T47D (cell line): ENCODE measurements at regions not wholly inside any gene's neighbourhood (a gene's known extent, or its start where the extent isn't known, plus 50 kb on each side); places are given as distances from the start of the nearest gene placed in this dataset.

Experiments used
- DNase-seq, 2 experiments: peaks; one replicate each; pipeline versions ENCODE4 v3.0.0 to v3.0.0-alpha.2; 2011 to 2012; ENCODE audit warnings: low read depth in 1 of 2, low spot score in 1 of 2
- JUND ChIP-seq: IDR thresholded peaks from 2 replicates; pipeline ENCODE4 v1.6.1; 2012; ENCODE audit warnings: low read depth
- in situ Hi-C: cut with HindIII; loops from 2 replicates; pipeline ENCODE4 v1.10.0; 2016; ENCODE audit warnings: low sequenced_read_pairs, low pct_unique_long_range_greater_than_20kb

GRCh38 chr3:18655827-18656226 lies 230.7 kb upstream of the SATB1 start:
- TF ChIP-seq JUND = no peak
- in situ Hi-C loops = no loop called here
- no peak for DNase-seq

GRCh38 chr3:18652781-18653180 lies 227.6 kb upstream of the SATB1 start:
- no peak for DNase-seq
- in situ Hi-C loops = no loop called here
- TF ChIP-seq JUND = no peak

DNA sequence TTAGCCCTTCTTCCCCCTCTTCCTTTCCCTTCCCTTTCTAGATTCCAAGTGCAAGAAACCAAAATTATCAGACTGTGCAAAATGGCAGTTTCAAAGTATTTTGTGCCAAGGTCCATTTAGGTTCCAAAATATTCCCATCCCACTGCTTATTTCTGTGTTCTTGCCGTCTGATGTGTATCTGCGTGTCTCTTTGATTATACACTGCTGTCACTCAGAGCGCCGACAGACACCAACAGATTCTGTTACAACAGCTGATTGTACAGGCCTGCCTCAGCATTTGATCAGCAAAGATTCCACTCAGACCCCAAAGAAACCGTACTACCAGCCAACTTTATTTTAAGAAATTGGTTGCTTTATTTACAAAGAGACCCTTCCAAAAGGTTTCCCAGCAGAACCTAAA lies 225.6 kb upstream of the SATB1 start:
- no peak for DNase-seq
- in situ Hi-C loops = no loop called here
- no peak for TF ChIP-seq JUND

DNA sequence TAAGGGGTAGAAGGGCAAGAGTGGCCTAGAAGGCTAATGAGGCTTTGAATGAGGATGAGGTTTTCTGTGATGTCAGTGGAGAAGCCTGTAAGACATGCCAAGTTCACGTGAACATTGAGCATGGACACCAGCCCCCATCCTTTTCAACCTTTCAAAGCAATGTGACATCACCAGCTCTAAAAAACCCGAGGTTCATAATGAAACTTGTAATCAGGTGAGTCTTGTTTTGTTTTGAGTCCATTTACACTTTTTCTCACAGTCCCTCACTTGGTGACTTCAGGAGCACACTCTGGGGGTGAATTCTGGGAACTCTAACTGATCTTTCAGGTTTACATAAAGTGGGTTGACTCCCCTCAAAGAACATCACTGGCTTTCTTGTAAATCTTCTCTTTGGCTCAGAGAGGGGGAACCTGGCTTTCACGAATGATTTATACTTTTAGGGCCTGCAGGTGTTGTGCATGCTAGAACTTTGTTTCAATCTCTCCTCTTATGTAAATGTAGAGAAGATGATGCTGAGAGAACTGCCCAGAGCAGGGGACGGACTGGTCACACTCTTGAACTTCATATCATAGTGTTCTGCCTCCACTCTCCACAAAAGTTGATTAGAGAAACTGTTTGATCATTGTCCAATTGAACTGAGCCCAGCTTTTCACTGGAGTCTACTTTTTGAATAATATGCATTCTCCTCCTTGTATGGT lies 224.7 kb upstream of the SATB1 start:
- no peak for DNase-seq
- TF ChIP-seq JUND = no peak
- in situ Hi-C loops = no loop called here

DNA sequence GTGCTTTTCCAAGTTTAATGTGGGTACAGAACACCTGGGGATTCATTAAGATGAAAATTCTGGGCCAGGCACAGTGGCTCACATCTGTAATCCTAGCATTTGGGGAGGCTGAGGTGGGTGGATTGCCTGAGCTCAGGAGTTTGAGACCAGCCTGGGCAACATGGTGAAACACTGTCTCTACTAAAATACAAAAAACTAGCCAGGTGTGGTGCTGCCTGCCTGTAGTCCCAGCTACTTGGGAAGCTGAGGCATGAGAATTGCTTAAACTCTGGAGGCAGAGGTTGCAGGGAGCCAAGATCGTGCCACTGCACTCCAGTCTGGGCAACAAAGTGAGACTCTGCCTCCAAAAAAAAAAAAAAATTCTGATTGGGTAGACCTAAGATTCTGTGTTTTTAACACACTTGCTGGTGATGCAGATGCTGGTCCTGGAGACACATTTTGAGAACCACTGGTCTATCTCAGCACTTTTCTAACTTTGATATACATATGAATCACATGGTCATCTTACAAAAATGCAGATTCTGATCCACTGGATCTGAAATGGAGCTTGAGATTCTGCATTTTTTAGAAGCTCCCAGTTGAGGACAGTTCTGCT lies 223.8 kb upstream of the SATB1 start:
- TF ChIP-seq JUND = no peak
- in situ Hi-C loops = no loop called here
- DNase-seq = no peak

DNA sequence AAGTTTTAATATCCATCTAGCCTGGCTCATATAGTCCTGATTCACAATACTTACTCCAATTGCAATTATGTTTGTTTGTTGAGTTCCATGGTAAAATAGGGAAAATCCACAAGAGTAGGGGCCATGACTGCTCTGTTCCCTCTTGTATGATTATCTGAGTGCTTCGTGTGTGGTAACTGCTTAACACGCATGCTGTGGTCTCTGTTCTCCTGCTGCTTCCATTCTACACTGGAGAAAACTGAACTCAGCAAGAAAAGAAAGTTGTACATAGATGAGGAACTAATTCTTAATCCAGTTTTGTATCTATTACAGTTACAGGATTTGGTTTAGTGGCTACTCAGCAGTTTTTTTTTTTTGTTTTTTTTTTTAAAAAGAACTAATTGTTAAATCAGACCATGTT lies 223.0 kb upstream of the SATB1 start:
- TF ChIP-seq JUND = no peak
- no peak for DNase-seq
- in situ Hi-C loops = no loop called here

- no peak for TF ChIP-seq JUND
- DNase-seq = no peak
- in situ Hi-C loops = no loop called here
Measured at GRCh38 chr3:18645619-18646018, 220.5 kb upstream of the SATB1 start.

DNA sequence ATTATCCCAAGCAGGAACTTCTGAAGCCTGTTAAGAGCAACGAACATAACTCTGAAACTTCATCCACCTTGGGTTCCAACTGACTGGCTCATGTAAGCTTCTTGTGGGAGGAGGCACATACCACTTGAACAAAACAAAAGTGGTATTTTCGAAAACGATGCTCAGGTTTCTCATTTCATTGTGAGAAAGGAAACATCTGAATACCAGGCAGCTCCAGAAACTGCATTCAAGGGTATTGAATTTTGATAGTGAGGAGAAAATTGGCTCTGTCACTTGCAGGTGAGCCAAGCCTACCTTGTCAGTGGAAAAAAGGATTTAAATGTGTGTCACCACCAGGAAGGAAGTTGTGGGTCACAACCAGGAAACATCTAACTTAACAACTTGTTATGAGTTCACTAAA lies 218.1 kb upstream of the SATB1 start:
- no peak for TF ChIP-seq JUND
- DNase-seq = no peak
- in situ Hi-C loops = no loop called here

DNA sequence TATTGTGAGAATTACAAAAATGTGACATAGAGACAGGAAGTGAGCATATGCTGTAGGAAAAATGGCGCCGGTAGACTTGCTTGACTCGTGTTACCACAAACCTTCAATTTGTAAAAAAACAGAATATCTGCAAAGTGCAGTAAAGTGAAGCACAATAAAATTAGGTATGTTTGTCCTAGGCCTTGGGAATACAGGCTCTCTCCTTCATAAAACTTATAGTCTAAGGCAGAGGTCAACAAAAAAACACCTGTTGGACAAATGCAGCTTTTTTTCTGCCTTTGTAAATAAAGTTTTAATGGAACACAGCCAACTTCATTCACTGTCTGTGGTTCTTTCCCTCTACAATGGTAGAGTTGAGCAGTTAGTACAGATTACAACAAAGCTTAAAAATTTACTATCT lies 216.8 kb upstream of the SATB1 start:
- in situ Hi-C loops = no loop called here
- no peak for TF ChIP-seq JUND
- DNase-seq = peak in 1 of 2 experiments; percentile 12

DNA sequence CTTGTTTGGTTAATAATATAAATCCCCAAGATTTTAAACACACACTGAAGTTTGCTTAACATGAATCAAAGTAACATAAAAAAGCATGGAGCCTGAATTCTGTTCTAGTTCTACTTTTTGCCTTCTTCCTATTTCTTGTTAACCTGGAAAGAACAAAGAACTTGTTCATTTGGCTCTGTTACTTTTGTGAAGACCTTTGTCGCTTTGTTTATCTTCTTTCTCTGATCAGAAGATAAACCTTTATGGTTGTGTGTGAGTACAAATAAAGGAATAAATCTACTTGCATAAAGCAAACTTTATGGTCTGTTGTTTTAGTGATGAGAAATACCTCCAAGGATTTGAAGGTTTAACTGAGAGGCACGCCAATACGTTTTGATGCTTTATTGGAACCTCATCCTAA lies 210.1 kb upstream of the SATB1 start:
- 0 out of 2 replicates have a peak, but pooled peaks have one; percentile 33 for TF ChIP-seq JUND
- in situ Hi-C loops = no loop called here
- peak; percentile 6 to 60 for DNase-seq

GRCh38 chr3:18634461-18634860 lies 209.3 kb upstream of the SATB1 start:
- TF ChIP-seq JUND = no peak
- in situ Hi-C loops = no loop called here

GRCh38 chr3:18633002-18633401 lies 207.9 kb upstream of the SATB1 start:
- TF ChIP-seq JUND = no peak
- peak in 1 of 2 experiments; percentile 59 for DNase-seq
- in situ Hi-C loops = no loop called here

More at GRCh38 chr3:18634461-18634860, 209.3 kb upstream of the SATB1 start:
- DNase-seq = no peak

DNA sequence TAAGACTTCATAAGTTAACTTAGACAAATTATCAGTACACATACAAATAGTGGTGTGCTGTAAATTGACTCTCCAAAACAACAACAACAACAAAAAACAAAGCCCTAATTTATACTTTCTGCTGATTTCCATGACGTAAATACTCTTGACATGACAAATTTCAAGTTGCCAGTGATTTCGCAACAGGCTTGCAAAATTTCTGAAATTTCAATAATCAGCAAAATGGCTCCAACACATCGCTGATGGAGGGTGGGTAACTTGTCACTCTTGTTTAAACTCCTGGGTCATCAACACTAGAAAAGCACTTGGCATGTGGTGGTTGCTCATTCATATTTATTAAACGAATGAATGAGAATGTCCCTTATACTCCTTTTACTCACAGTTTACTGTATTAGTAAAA lies 205.2 kb upstream of the SATB1 start:
- no peak for DNase-seq

DNA sequence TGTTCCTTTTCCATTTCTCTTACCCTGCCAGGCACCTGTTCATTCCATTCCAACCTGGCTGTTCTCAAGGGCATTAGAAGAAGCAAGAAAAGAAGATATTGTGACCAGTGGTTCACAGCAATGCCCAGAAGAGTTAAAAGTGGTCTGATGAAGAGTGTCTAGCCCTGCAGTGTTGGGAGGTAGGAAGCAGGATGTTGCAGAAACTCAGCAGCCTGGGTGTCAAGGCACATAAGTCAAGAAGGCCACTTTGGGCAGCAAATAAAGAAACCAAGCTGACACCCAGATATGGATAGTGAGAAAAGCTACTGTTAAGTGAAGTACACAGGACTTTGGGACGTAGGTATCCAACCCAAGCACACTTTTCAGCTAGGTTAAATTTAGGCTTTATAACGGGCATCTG lies 199.9 kb upstream of the SATB1 start:
- in situ Hi-C loops = no loop called here
- DNase-seq = no peak
- no peak for TF ChIP-seq JUND

More for the DNA sequence above, 205.2 kb upstream of the SATB1 start:
- TF ChIP-seq JUND = no peak
- in situ Hi-C loops = no loop called here
